ENCODE measurements at regions not wholly inside any gene's neighbourhood (a gene's known extent, or its start where the extent isn't known, plus 50 kb on each side); places are given as distances from the start of the nearest gene placed in this dataset.
"Not testable (repeated sequence)": the region's sequence is repeated elsewhere in the genome, so short reads cannot be mapped to it uniquely, and the experiment has no call there.

GRCh38 chr3:74033806-74034205 lies 409.1 kb upstream of the PDZRN3 start:
- DNase-seq: no peak

- no peak for DNase-seq
Observed at GRCh38 chr3:74033381-74033780, 408.6 kb upstream of the PDZRN3 start.

GRCh38 chr3:74027121-74027520 lies 402.4 kb upstream of the PDZRN3 start:
- DNase-seq: no peak

GRCh38 chr3:74023395-74023794 lies 398.7 kb upstream of the PDZRN3 start:
- DNase-seq: no peak

GRCh38 chr3:74021449-74021848 lies 396.7 kb upstream of the PDZRN3 start:
- no peak for DNase-seq

GRCh38 chr3:74009961-74010844 lies 385.5 kb upstream of the PDZRN3 start:
- DNase-seq: no peak

GRCh38 chr3:74004386-74004785 lies 379.6 kb upstream of the PDZRN3 start:
- DNase-seq: no peak

GRCh38 chr3:74003734-74004133 lies 379.0 kb upstream of the PDZRN3 start:
- DNase-seq: no peak

- no peak for DNase-seq
Observed at GRCh38 chr3:74001436-74001835, 376.7 kb upstream of the PDZRN3 start.

- no peak for DNase-seq
Observed at GRCh38 chr3:74000725-74001124, 376.0 kb upstream of the PDZRN3 start.

GRCh38 chr3:73999501-73999900 lies 374.8 kb upstream of the PDZRN3 start:
- no peak for DNase-seq

GRCh38 chr3:73990691-73991090 lies 365.9 kb upstream of the PDZRN3 start:
- DNase-seq: not testable (repeated sequence)

GRCh38 chr3:73966733-73967132 lies 342.0 kb upstream of the PDZRN3 start:
- no peak for DNase-seq

- no peak for DNase-seq
Observed at GRCh38 chr3:73964818-73965217, 340.1 kb upstream of the PDZRN3 start.

- DNase-seq: peak; percentile 87
Observed at GRCh38 chr3:73955494-73956070, 330.8 kb upstream of the PDZRN3 start.

GRCh38 chr3:73954506-73954905 lies 329.8 kb upstream of the PDZRN3 start:
- no peak for DNase-seq

GRCh38 chr3:73952781-73953180 lies 328.0 kb upstream of the PDZRN3 start:
- no peak for DNase-seq

GRCh38 chr3:73950865-73951558 lies 326.3 kb upstream of the PDZRN3 start:
- DNase-seq: no peak

GRCh38 chr3:73945541-73945940 lies 320.8 kb upstream of the PDZRN3 start:
- DNase-seq: no peak

- DNase-seq: no peak
Observed at GRCh38 chr3:73939985-73940384, 315.2 kb upstream of the PDZRN3 start.

GRCh38 chr3:73933585-73933984 lies 308.8 kb upstream of the PDZRN3 start:
- DNase-seq: no peak

GRCh38 chr3:73927203-73927570 lies 302.4 kb upstream of the PDZRN3 start:
- no peak for DNase-seq

GRCh38 chr3:73926360-73927202 lies 301.8 kb upstream of the PDZRN3 start:
- DNase-seq: peak; percentile 26

All from NCI-H1105 treated with DMSO at 0.1 percent for 48 hours (cell line).